Hepatocyte (in vitro differentiated cells): ENCODE measurements at regions not wholly inside any gene's neighbourhood (a gene's known extent, or its start where the extent isn't known, plus 50 kb on each side); places are given as distances from the start of the nearest gene placed in this dataset.

Experiments
- DNase-seq: peaks from one replicate; pipeline ENCODE4 v3.0.0-alpha.2; 2016; ENCODE audit warnings: low spot score
- H2AFZ ChIP-seq: fragments of 200-600 bp; sonication (generic); 2 replicates; pipeline ENCODE4 v1.6.0; 2016; ENCODE audit warnings: antibody characterized with exemption, mild to moderate bottlenecking
- H3K27ac ChIP-seq: fragments of 200-600 bp; sonication (generic); 2 replicates; pipeline ENCODE4 v1.5.1; 2016; ENCODE audit warnings: mild to moderate bottlenecking
- H3K27me3 ChIP-seq: fragments of 200-600 bp; sonication (generic); 2 replicates; pipeline ENCODE4 v1.6.1; 2016
- H3K36me3 ChIP-seq: fragments of 200-600 bp; sonication (generic); replicated peaks from 2 replicates; pipeline ENCODE4 v1.5.1; 2016; ENCODE audit warnings: low read depth; ENCODE audit not compliant: insufficient read depth
- H3K4me1 ChIP-seq: fragments of 200-600 bp; sonication (generic); 2 replicates; pipeline ENCODE4 v1.5.1; 2016; ENCODE audit warnings: mild to moderate bottlenecking, moderate library complexity; ENCODE audit not compliant: insufficient read depth
- H3K4me2 ChIP-seq: fragments of 200-600 bp; sonication (generic); 2 replicates; pipeline ENCODE4 v1.6.0; 2016
- H3K4me3 ChIP-seq: fragments of 200-600 bp; sonication (generic); 2 replicates; pipeline ENCODE4 v1.5.1; 2016; ENCODE audit warnings: mild to moderate bottlenecking
- H3K79me2 ChIP-seq: fragments of 200-600 bp; sonication (generic); 2 replicates; pipeline ENCODE4 v1.6.0; 2017; ENCODE audit warnings: mild to moderate bottlenecking
- H3K9me2 ChIP-seq: fragments of 200-600 bp; sonication (generic); replicated peaks from 2 replicates; pipeline ENCODE4 v1.6.0; 2017; ENCODE audit warnings: mild to moderate bottlenecking; ENCODE audit not compliant: insufficient read depth
- H3K9me3 ChIP-seq: fragments of 200-600 bp; sonication (generic); 2 replicates; pipeline ENCODE4 v1.5.1; 2016; ENCODE audit warnings: low read depth, mild to moderate bottlenecking
- H4K20me1 ChIP-seq: fragments of 200-600 bp; sonication (generic); 2 replicates; pipeline ENCODE4 v1.6.0; 2016; ENCODE audit warnings: mild to moderate bottlenecking; ENCODE audit not compliant: insufficient read depth, poor library complexity, severe bottlenecking
- EZH2 ChIP-seq: fragments of 200-600 bp; sonication (generic); IDR thresholded peaks from 2 replicates; pipeline ENCODE4 v1.6.1; 2016; ENCODE audit warnings: antibody characterized with exemption, mild to moderate bottlenecking, borderline replicate concordance
- EZH2phosphoT487 ChIP-seq: fragments of 200-600 bp; sonication (generic); IDR thresholded peaks from one replicate; pipeline ENCODE4 v1.6.1; 2018; ENCODE audit warnings: antibody characterized with exemption, mild to moderate bottlenecking, low read depth, moderate library complexity; ENCODE audit not compliant: unreplicated experiment, severe bottlenecking
- WGBS: methylation state at CpG from one replicate; pipeline ENCODE4 v1.1.6; 2016; ENCODE audit warnings: low lambda C conversion rate; ENCODE audit errors: missing lambda C conversion rate; 5-methylcytosine and 5-hydroxymethylcytosine counted together
- TF ChIP-seq, protein P1 (sequence below): fragments of 200-600 bp; sonication (generic); IDR thresholded peaks from 2 replicates; pipeline ENCODE4 v1.5.1; 2016; ENCODE audit warnings: antibody characterized with exemption, mild to moderate bottlenecking; ENCODE audit not compliant: poor library complexity

DNA sequence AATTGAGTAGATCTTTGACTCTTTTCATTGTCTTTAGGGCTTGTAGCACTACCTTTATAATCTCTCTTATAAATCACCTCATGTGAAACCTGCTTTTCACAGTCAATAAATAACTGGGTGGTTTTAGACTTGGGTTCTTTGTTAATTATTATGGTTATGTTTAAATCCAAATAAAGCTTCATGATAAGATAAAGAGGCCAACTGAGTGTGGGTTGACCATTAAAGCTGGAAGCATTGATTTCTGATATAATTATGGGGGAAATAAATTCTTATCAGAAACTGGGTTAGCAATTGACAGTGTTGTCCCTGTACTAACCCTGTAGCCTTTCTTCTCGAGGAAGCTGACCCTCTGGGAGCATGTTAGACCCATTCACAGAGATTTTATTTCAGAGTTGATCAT lies 384.7 kb upstream of the LCORL start:
- no peak overlapping the region for H3K4me2 ChIP-seq
- H3K9me2 ChIP-seq = no peaks in the 10 kb centered on the region
- no peak overlapping the region for H2AFZ ChIP-seq
- H3K4me1 ChIP-seq = peaks cover 26% of the 10 kb centered on the region
- 43% methylated on average over 1 of the region's 1 CpG for WGBS
- no peaks in the 10 kb centered on the region for H4K20me1 ChIP-seq
- H3K79me2 ChIP-seq = no peaks in the 10 kb centered on the region
- DNase-seq = no peak
- TF ChIP-seq, protein P1, sequence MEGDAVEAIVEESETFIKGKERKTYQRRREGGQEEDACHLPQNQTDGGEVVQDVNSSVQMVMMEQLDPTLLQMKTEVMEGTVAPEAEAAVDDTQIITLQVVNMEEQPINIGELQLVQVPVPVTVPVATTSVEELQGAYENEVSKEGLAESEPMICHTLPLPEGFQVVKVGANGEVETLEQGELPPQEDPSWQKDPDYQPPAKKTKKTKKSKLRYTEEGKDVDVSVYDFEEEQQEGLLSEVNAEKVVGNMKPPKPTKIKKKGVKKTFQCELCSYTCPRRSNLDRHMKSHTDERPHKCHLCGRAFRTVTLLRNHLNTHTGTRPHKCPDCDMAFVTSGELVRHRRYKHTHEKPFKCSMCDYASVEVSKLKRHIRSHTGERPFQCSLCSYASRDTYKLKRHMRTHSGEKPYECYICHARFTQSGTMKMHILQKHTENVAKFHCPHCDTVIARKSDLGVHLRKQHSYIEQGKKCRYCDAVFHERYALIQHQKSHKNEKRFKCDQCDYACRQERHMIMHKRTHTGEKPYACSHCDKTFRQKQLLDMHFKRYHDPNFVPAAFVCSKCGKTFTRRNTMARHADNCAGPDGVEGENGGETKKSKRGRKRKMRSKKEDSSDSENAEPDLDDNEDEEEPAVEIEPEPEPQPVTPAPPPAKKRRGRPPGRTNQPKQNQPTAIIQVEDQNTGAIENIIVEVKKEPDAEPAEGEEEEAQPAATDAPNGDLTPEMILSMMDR = no peak
- TF ChIP-seq EZH2phosphoT487 = no peak
- no peak for TF ChIP-seq EZH2
- no peaks in the 10 kb centered on the region for H3K36me3 ChIP-seq
- no peaks in the 10 kb centered on the region for H3K9me3 ChIP-seq
- peak overlapping the region; percentile 21 for H3K27ac ChIP-seq
- H3K27me3 ChIP-seq = no peaks in the 10 kb centered on the region
- no peak overlapping the region for H3K4me3 ChIP-seq

DNA sequence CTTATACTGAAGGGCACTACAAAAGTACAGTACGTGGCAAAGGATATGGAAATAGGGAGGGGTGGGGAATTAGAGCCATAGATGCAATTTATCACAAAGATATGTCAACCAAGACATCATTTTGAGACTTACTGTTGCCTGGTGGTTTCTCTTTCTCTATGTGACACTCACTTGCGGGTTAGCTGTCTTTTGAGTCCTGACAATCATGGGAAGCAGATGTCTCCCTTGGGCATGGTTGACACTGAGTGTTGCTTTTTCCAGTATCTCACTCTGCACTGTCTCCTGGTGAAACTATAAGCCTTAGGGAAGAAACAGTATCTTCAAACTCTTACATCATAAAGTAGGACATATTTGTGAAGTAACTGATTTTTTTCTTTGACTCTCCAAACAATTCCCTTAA lies 383.5 kb upstream of the LCORL start:
- H3K27ac ChIP-seq = no peak overlapping the region
- no peak overlapping the region for H3K4me3 ChIP-seq

DNA sequence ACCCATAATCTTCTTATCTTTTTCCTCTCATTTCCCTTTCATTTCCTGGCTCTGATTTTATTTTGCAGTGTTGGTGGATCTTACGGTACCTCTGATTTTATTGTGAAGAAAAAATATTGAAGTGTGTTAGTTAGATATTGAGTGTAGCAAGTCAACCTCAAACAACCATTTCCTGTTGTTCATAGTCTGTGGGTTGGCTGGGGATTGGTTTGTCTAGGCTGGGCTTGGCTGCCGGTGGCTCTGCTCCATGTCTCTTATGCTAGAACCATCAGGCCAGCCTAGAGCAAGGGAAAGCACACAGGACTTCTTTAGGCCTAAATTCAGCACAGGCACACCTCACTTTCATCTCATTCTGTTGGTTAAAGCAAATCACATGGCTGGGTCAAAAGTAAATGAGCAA lies 383.1 kb upstream of the LCORL start:
- H3K27me3 ChIP-seq = no peaks in the 10 kb centered on the region
- 80% methylated on average over 2 of the region's 2 CpGs for WGBS
- no peak overlapping the region for H3K4me3 ChIP-seq
- TF ChIP-seq EZH2phosphoT487 (no peak), EZH2 (no peak)
- TF ChIP-seq, protein P1 = no peak
- peaks cover 29% of the 10 kb centered on the region for H3K4me1 ChIP-seq
- H2AFZ ChIP-seq = no peak overlapping the region
- H3K9me2 ChIP-seq = no peaks in the 10 kb centered on the region
- no peaks in the 10 kb centered on the region for H3K79me2 ChIP-seq
- H3K36me3 ChIP-seq = no peaks in the 10 kb centered on the region
- no peaks in the 10 kb centered on the region for H3K9me3 ChIP-seq
- H3K27ac ChIP-seq = no peak overlapping the region
- DNase-seq = no peak
- no peak overlapping the region for H3K4me2 ChIP-seq
- no peaks in the 10 kb centered on the region for H4K20me1 ChIP-seq

More for the DNA sequence above, 383.5 kb upstream of the LCORL start:
- Histone ChIP-seq H3K4me2 (no peak overlapping the region), H3K79me2 (no peaks in the 10 kb centered on the region), H3K9me3 (no peaks in the 10 kb centered on the region), H3K36me3 (no peaks in the 10 kb centered on the region), H3K27me3 (no peaks in the 10 kb centered on the region), H4K20me1 (no peaks in the 10 kb centered on the region), H3K4me1 (peaks cover 26% of the 10 kb centered on the region), H3K9me2 (no peaks in the 10 kb centered on the region), H2AFZ (no peak overlapping the region)
- no peak for TF ChIP-seq EZH2
- TF ChIP-seq, protein P1 = no peak
- TF ChIP-seq EZH2phosphoT487 = no peak
- DNase-seq = no peak
- WGBS = 80% methylated on average over 2 of the region's 2 CpGs

DNA sequence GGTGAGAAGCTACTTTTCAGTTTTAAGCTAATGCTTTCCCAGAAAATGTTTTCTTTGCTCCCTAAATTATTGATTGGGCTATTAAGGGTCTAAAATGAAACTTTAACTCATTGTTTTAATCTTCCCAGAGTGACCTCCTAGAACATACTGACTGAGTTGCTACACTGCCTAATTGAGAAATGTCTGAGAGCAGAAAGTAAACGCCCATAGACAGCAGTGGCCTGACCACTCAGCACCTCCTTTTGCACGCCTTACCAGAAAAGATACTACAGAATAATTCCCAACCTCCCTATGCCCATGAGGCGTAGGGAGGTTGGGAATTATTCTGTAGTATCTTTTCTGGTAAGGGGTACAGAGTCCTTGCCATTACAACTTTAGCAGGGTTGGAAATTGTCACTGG lies 381.8 kb upstream of the LCORL start:
- no peak for DNase-seq
- Histone ChIP-seq H4K20me1 (no peaks in the 10 kb centered on the region), H3K9me3 (no peaks in the 10 kb centered on the region), H2AFZ (no peak overlapping the region), H3K27me3 (no peaks in the 10 kb centered on the region), H3K9me2 (no peaks in the 10 kb centered on the region), H3K4me2 (no peak overlapping the region), H3K79me2 (no peaks in the 10 kb centered on the region), H3K4me1 (peaks cover 30% of the 10 kb centered on the region), H3K27ac (no peak overlapping the region), H3K4me3 (no peak overlapping the region), H3K36me3 (no peaks in the 10 kb centered on the region)
- WGBS = 72% methylated on average over 3 of the region's 3 CpGs
- TF ChIP-seq, protein P1 = no peak
- TF ChIP-seq EZH2 (no peak), EZH2phosphoT487 (no peak)
